H9 (cell line): ENCODE measurements at regions not wholly inside any gene's neighbourhood (a gene's known extent, or its start where the extent isn't known, plus 50 kb on each side); places are given as distances from the start of the nearest gene placed in this dataset.

ENCODE experiments used
- DNase-seq: peaks from one replicate; pipeline ENCODE4 v3.0.0-alpha.2; 2017
- H2AFZ ChIP-seq: one replicate; pipeline ENCODE4 v1.6.1; 2013; ENCODE audit warnings: mild to moderate bottlenecking, low read length, control low read depth, moderate library complexity
- H2AK5ac ChIP-seq: 2 replicates; pipeline ENCODE4 v1.6.1; 2013; ENCODE audit warnings: low read length, control low read depth, mixed read lengths; ENCODE audit not compliant: insufficient read length
- H2BK120ac ChIP-seq: one replicate; pipeline ENCODE4 v1.6.1; 2013; ENCODE audit warnings: low read depth, mild to moderate bottlenecking, low read length, control low read depth, inconsistent platforms; ENCODE audit not compliant: poor library complexity, severe bottlenecking
- H2BK12ac ChIP-seq: 2 replicates; pipeline ENCODE4 v1.6.1; 2013; ENCODE audit warnings: low read length, control low read depth, mixed read lengths, low read depth; ENCODE audit not compliant: insufficient read length
- H2BK15ac ChIP-seq: 2 replicates; pipeline ENCODE4 v1.6.1; 2013; ENCODE audit warnings: low read depth, low read length, control low read depth
- H2BK20ac ChIP-seq: one replicate; pipeline ENCODE4 v1.6.1; 2013; ENCODE audit warnings: low read depth, mild to moderate bottlenecking, low read length, control low read depth, inconsistent platforms; ENCODE audit not compliant: poor library complexity, severe bottlenecking
- H2BK5ac ChIP-seq: 2 replicates; pipeline ENCODE4 v1.6.1; 2013; ENCODE audit warnings: low read length, control low read depth, mixed read lengths; ENCODE audit not compliant: insufficient read length
- H3K14ac ChIP-seq: 2 replicates; pipeline ENCODE4 v1.6.1; 2013; ENCODE audit warnings: low read length, control low read depth; ENCODE audit not compliant: insufficient read depth
- H3K18ac ChIP-seq: 2 replicates; pipeline ENCODE4 v1.6.1; 2013; ENCODE audit warnings: low read depth, mild to moderate bottlenecking, mixed read lengths, low read length, control low read depth; ENCODE audit not compliant: insufficient read length
- H3K23ac ChIP-seq: 2 replicates; pipeline ENCODE4 v1.6.1; 2013; ENCODE audit warnings: low read length, control low read depth, mixed read lengths, low read depth; ENCODE audit not compliant: insufficient read length
- H3K23me2 ChIP-seq: 2 replicates; pipeline ENCODE4 v1.6.1; 2013; ENCODE audit warnings: low read depth, mild to moderate bottlenecking, mixed read lengths, low read length, control low read depth; ENCODE audit not compliant: insufficient read length, poor library complexity, severe bottlenecking
- H3K27ac ChIP-seq: 2 replicates; pipeline ENCODE4 v1.5.1; 2013; ENCODE audit warnings: low read length, control low read depth, mixed read lengths, low read depth; ENCODE audit not compliant: insufficient read length
- H3K27me3 ChIP-seq: 2 replicates; pipeline ENCODE4 v1.6.1; 2013; ENCODE audit warnings: low read length, control low read depth, inconsistent platforms; ENCODE audit not compliant: insufficient read depth
- H3K4ac ChIP-seq: 2 replicates; pipeline ENCODE4 v1.6.1; 2013; ENCODE audit warnings: low read depth, mild to moderate bottlenecking, control low read depth, inconsistent platforms, low read length, moderate library complexity
- H3K4me1 ChIP-seq: 2 replicates; pipeline ENCODE4 v1.6.1; 2013; ENCODE audit warnings: low read length, control low read depth, inconsistent platforms; ENCODE audit not compliant: insufficient read depth
- H3K4me2 ChIP-seq: 2 replicates; pipeline ENCODE4 v1.6.1; 2013; ENCODE audit warnings: low read length, control low read depth, mixed read lengths; ENCODE audit not compliant: insufficient read length, insufficient read depth
- H3K56ac ChIP-seq: 2 replicates; pipeline ENCODE4 v1.6.1; 2013; ENCODE audit warnings: low read depth, mild to moderate bottlenecking, mixed read lengths, low read length, control low read depth; ENCODE audit not compliant: insufficient read length
- H3K79me1 ChIP-seq: 2 replicates; pipeline ENCODE4 v1.6.1; 2013; ENCODE audit warnings: low read depth, mild to moderate bottlenecking, moderate library complexity, low read length, control low read depth, inconsistent platforms; ENCODE audit not compliant: insufficient read depth, poor library complexity, severe bottlenecking
- H3K79me2 ChIP-seq: 2 replicates; pipeline ENCODE4 v1.6.1; 2013; ENCODE audit warnings: low read length, control low read depth, inconsistent platforms; ENCODE audit not compliant: insufficient read depth
- H3K9ac ChIP-seq: 2 replicates; pipeline ENCODE4 v1.6.1; 2013; ENCODE audit warnings: low read length, control low read depth, mixed read lengths; ENCODE audit not compliant: insufficient read length; ENCODE audit errors: extremely low read depth
- H3K9me3 ChIP-seq: one replicate; pipeline ENCODE4 v1.6.1; 2013; ENCODE audit warnings: low read depth, low read length, inconsistent platforms; ENCODE audit not compliant: control insufficient read depth
- H3T11ph ChIP-seq: one replicate; pipeline ENCODE4 v1.6.1; 2013; ENCODE audit warnings: mild to moderate bottlenecking, low read length, control low read depth, inconsistent platforms
- H4K20me1 ChIP-seq: one replicate; pipeline ENCODE4 v1.6.1; 2013; ENCODE audit not compliant: control insufficient read depth, insufficient read length, insufficient read depth
- H4K5ac ChIP-seq: 2 replicates; pipeline ENCODE4 v1.6.1; 2013; ENCODE audit warnings: low read depth, mild to moderate bottlenecking, mixed read lengths, low read length, control low read depth; ENCODE audit not compliant: insufficient read length
- H4K8ac ChIP-seq: replicated peaks from 2 replicates; pipeline ENCODE4 v1.6.1; 2013; ENCODE audit warnings: low read length, control low read depth, mixed read lengths, low read depth; ENCODE audit not compliant: insufficient read length
- H4K91ac ChIP-seq: 2 replicates; pipeline ENCODE4 v1.6.1; 2013; ENCODE audit warnings: low read depth, mild to moderate bottlenecking, moderate library complexity, mixed read lengths, low read length, control low read depth; ENCODE audit not compliant: insufficient read length
- H3K27ac Mint-ChIP-seq, 3 experiments: 2 replicates in 2 of 3; 3 replicates in 1 of 3; pipeline ENCODE4 v1.8.0; 2020 to 2021; ENCODE audit warnings: mixed read lengths in 3 of 3, mild to moderate bottlenecking in 1 of 3, moderate library complexity in 1 of 3
- H3K27me3 Mint-ChIP-seq: 2 replicates; pipeline ENCODE4 v1.8.0; 2021; ENCODE audit warnings: low read depth, mild to moderate bottlenecking, moderate library complexity, mixed read lengths
- H3K36me3 Mint-ChIP-seq, 3 experiments: 2 replicates in 2 of 3; 3 replicates in 1 of 3; pipeline ENCODE4 v1.8.0; 2020 to 2021; ENCODE audit warnings: low read depth in 3 of 3, mixed read lengths in 3 of 3; ENCODE audit not compliant: insufficient read depth in 1 of 3
- H3K4me1 Mint-ChIP-seq, 2 experiments: 2 replicates each; pipeline ENCODE4 v1.8.0; 2020; ENCODE audit warnings: mixed read lengths in 2 of 2
- H3K4me3 Mint-ChIP-seq, 2 experiments: 2 replicates in 1 of 2; 3 replicates in 1 of 2; pipeline ENCODE4 v1.8.0; 2020 to 2021; ENCODE audit warnings: mild to moderate bottlenecking in 2 of 2, mixed read lengths in 2 of 2, moderate library complexity in 1 of 2
- H3K9me3 Mint-ChIP-seq, 2 experiments: 2 replicates in 1 of 2; 3 replicates in 1 of 2; pipeline ENCODE4 v1.8.0; 2020; ENCODE audit warnings: mild to moderate bottlenecking in 2 of 2, mixed read lengths in 2 of 2, moderate library complexity in 1 of 2
- CTCF ChIP-seq: fragments of 200-600 bp; sonication (generic); conservative IDR thresholded peaks from 3 replicates; pipeline ENCODE4 v1.8.0; 2021; ENCODE audit warnings: antibody characterized with exemption, mild to moderate bottlenecking
- WGBS: extraction: QIAGEN DNeasy Blood & Tissue Kit; methylation state at CpG from one replicate; pipeline ENCODE4 v1.1.7; 2013; ENCODE audit warnings: missing lambda C conversion rate, low lambda C conversion rate, mixed read lengths; ENCODE audit not compliant: insufficient read length; ENCODE audit errors: extremely low coverage; 5-methylcytosine and 5-hydroxymethylcytosine counted together

- Histone ChIP-seq H4K8ac (no peak overlapping the region), H3K23me2 (no peaks in the 10 kb centered on the region), H3K4ac (no peak overlapping the region), H3K9ac (no peak overlapping the region), H3K79me2 (no peaks in the 10 kb centered on the region), H3K56ac (no peak overlapping the region), H4K5ac (no peak overlapping the region), H4K20me1 (no peaks in the 10 kb centered on the region), H3K27ac (no peak overlapping the region), H2AFZ (no peak overlapping the region), H2BK20ac (no peak overlapping the region), H2BK15ac (no peak overlapping the region), H3K4me1 (no peaks in the 10 kb centered on the region), H2BK120ac (no peak overlapping the region), H3K23ac (no peak overlapping the region), H2BK12ac (no peak overlapping the region), H2BK5ac (no peak overlapping the region), H3K27me3 (no peaks in the 10 kb centered on the region), H3T11ph (no peak overlapping the region), H3K18ac (no peak overlapping the region), H3K9me3 (no peaks in the 10 kb centered on the region), H3K14ac (no peak overlapping the region), H3K79me1 (no peaks in the 10 kb centered on the region), H3K4me2 (no peak overlapping the region), H4K91ac (no peak overlapping the region), H2AK5ac (no peak overlapping the region)
- no peak for DNase-seq
- TF ChIP-seq CTCF, result no peak
- Mint-ChIP-seq H3K27me3 (no peaks in the 10 kb centered on the region), H3K36me3 (no peaks in the 10 kb centered on the region), H3K9me3 (no peaks in the 10 kb centered on the region), H3K4me3 (no peak overlapping the region), H3K27ac (no peak overlapping the region), H3K4me1 (peaks cover 4 to 6% of the 10 kb centered on the region in 2 experiments)
- WGBS, result no CpG with 5 or more reads among the region's 1 CpG
These were observed 173.1 kb downstream of the DUSP6 start for GRCh38 chr12:89179245-89179644.
